8988T (cell line): ENCODE measurements at regions not wholly inside any gene's neighbourhood (a gene's known extent, or its start where the extent isn't known, plus 50 kb on each side); places are given as distances from the start of the nearest gene placed in this dataset.
"Not testable (repeated sequence)": the region's sequence is repeated elsewhere in the genome, so short reads cannot be mapped to it uniquely, and the experiment has no call there.

Source experiments
- DNase-seq: peaks from one replicate; pipeline ENCODE4 v3.0.0; 2011

- DNase-seq: no peak
Measured at GRCh38 chr9:2523591-2523990, 98.0 kb upstream of the VLDLR start.

DNA sequence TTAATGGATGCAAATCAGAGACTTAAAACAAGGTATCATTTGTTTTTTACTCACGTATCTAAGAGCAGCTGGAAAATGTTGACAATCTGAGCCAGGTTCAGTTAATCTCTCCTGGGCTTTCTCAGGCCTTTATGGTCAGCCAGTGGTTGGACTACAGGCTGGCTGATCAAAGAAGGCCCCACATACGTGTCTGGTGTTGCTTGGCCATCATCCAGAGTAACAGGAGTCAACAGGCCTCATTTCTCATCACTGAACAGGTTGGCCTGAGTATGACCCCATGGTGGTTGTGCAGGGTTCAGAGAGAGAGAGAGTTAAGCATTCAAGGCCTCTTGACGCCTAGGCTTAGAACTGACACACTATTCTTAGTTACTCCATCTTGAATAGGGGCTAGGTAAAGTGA lies 97.0 kb upstream of the VLDLR start:
- DNase-seq: no peak

- DNase-seq: no peak
Measured at GRCh38 chr9:2525147-2525546, 96.4 kb upstream of the VLDLR start.

DNA sequence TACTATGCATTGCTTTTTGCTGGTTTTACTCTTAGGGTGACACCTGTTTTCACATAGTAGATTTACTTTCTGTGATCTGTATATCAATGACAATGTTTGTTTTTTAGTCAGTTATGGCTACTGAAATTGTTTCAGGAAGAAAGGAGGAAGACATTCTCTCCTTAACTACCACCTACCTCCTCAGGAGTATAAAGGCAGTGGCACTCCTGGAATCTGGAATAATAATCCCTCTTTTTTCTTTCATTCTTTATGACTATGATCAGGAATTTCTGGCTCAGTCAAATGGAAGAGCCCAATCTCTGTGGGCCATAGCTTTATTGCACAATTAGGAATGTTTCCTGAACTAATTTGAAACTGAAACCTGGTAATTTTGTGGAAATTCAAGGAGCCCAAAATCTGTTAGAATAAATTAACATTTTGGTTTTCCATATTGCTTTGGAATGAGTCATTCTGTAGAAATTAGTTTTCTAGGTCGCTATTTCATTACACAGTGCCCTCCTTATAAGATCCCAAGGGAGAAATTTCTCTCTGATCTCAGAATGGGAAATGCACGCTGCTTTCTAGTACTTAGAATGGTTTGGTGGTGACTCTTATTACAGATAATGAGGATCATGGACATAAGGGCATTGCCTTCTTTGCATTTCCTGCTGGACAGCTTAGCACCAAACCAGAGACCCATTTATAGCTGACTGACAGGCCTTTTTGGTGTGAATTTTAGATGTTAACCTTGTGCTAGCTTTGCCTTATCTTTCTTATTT lies 95.3 kb upstream of the VLDLR start:
- DNase-seq: no peak

GRCh38 chr9:2531481-2531880 lies 90.1 kb upstream of the VLDLR start:
- no peak for DNase-seq

DNA sequence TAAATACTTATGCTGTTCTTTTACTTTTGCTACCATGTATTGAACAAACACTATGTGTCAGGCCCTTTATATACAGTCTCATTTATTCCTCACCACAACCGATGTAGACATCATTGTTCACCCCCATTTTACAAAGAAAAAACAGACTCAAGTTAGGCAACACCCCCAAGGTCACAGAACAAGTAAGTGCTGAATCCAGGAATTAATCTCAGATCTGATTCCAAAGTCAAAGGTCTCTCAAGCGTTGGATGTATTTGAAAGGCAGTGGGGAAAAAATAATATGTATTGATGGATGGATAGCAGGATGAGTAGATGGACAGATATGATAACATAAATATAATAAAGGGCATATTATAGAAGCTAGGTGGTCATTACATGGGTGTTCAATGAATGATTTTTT lies 85.1 kb upstream of the VLDLR start:
- DNase-seq: no peak

DNA sequence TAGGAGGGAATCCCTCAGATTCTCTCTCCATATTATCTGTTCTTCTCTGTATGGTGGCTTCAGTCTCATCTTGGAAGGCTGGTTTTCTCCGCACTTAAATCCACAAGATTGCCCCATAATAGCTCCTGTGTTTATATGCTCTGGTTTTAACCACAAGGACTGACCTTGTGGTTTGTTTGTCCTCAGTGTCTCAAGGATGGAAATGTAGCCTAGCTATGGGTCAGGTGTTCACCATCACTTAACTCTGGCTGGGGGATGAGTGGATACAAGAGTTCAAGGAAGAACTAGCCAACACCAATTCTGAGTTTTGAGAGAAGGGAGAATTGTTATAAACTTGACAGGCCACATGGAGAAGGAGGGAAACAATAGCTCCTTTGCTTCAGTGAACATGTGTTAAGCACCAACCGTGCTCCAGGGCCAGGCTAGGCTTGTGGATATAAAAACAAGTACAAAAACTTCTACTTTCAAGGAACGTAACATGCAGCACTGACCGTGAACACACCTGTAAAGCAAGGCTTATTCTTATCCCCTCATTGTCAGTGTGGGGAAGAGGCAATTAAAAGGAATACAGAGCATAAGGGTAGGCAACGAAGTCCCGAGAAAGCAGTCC lies 75.6 kb upstream of the VLDLR start:
- DNase-seq: no peak

GRCh38 chr9:2555899-2556600 lies 65.5 kb upstream of the VLDLR start:
- DNase-seq: not testable (repeated sequence)

DNA sequence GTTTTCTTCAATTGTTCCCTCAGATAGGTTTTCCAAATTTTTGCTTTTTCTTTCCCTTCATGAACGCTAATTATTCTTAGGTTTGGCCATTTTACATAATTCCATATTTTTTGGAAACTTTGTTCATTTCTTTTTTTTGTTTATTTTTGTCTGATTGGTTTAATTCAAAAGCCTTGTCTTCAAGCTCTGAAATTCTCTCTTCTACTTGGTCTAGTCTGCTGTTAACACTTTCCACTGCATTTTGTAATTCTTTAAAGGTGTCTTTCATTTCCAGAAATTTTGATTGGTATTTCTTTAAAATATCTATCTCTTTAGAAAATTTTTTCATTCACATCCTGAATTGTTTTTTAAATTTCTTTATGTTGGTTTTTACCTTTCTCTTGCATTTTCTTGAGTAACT lies 63.9 kb upstream of the VLDLR start:
- no peak for DNase-seq

DNA sequence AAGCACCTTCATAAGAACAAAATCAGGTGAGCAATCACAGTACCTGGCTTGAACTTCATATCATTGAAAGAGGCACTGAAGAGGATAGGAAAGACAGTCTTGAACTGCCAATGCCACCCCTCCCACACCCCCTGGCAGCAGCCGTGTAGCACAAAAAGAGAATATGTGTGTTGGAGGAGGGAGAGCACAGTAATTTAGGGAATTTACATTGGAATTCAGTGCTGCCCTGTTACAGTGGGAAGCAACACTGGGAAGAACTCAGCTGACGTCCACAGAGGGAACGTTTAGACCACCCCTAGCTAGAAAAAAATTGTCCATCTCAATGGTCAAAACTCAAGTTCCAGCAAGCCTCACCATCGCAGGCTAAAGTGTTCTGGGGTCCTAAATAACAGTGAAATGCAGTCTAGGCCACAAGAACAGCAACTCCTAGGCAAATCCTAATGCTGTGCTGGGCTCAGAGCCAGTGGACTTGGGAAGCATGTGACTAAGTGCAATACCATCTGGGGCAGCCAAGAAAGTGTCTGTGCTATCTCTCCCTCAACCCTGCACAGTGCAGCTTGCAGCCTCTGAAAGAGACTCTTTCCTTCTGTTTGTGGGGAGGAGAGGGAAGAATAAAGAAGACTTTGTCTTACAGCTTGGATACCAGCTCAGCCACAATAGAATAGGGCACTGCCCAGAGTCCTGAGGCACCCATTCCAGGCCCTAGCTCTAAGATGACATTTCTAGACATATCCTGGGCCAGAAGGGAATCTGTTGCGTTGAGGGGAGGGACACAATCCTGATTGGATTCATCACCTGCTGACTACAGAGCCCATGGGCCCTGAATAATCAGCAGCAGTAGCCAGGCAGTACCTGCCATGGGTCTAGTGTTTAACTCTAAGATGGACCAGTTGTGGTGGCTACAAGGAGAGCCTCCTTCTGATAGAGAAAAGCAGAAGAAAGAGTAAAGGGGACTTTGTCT lies 62.1 kb upstream of the VLDLR start:
- no peak for DNase-seq

DNA sequence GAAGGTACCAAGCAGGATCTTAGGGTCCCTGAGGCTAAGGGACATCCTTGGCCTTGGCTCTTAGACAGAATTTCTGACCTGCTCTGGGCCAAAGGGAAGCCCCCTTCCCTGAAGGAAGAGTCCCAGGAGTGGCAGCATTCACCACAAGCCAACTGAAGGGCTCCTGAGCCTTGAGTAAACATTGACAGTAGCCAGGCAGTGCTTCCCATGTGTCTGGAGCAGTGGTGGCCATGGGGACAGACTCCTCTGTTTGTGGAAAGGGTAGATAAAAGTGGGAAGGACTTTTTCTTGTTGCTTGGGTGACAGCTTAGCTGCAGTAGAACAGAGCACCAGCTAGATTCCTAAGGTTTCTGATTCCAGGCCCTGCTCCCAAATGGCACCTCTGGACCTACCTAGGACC lies 61.4 kb upstream of the VLDLR start:
- DNase-seq: no peak

- no peak for DNase-seq
Measured at GRCh38 chr9:2565676-2566340, 55.8 kb upstream of the VLDLR start.

- DNase-seq: no peak
Measured at GRCh38 chr9:2567922-2568321, 53.7 kb upstream of the VLDLR start.

DNA sequence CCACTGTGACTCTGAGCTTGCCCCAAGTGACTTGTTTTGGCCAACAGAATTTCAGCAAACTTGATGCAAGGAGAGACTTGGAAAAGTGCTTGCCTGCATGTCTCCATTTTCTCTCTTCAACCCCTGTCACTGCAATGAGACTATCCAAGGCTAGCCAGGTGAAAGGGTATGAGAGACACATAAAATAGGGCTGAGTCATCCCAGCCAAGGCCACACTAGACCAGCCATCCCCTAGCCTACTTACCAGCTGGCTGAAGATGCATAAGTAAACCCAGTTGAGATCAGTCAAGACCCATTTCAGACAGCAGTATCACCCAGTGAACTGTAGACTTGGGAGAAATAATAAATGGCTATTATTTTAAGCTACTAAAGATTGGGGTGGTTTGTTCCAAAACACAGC lies 52.9 kb upstream of the VLDLR start:
- DNase-seq: no peak

- no peak for DNase-seq
Measured at GRCh38 chr9:2570615-2571479, 50.7 kb upstream of the VLDLR start.
